AG09319 (cell line): ENCODE measurements at regions not wholly inside any gene's neighbourhood (a gene's known extent, or its start where the extent isn't known, plus 50 kb on each side); places are given as distances from the start of the nearest gene placed in this dataset.

Experiments used
- DNase-seq: peaks from one replicate; pipeline ENCODE4 v3.0.0-alpha.2; 2010; ENCODE audit warnings: low read depth; ENCODE audit errors: extremely low read depth
- CTCF ChIP-seq: IDR thresholded peaks from 2 replicates; pipeline ENCODE4 v1.5.1; 2011; ENCODE audit warnings: low read depth, mild to moderate bottlenecking, inconsistent platforms, low read length, moderate library complexity

GRCh38 chr3:40842714-40843113, 318.0 kb downstream of the ZNF621 start:
- no peak for TF ChIP-seq CTCF
- no peak for DNase-seq

GRCh38 chr3:40843208-40843624, 318.5 kb downstream of the ZNF621 start:
- no peak for DNase-seq
- no peak for TF ChIP-seq CTCF

GRCh38 chr3:40843851-40844548, 319.2 kb downstream of the ZNF621 start:
- no peak for DNase-seq

GRCh38 chr3:40844896-40845295, 320.1 kb downstream of the ZNF621 start:
- TF ChIP-seq CTCF, result no peak
- DNase-seq, result no peak

More at GRCh38 chr3:40843851-40844548, 319.2 kb downstream of the ZNF621 start:
- no peak for TF ChIP-seq CTCF

GRCh38 chr3:40845447-40845846, 320.7 kb downstream of the ZNF621 start:
- TF ChIP-seq CTCF, result no peak
- DNase-seq, result no peak

- no peak for DNase-seq
- TF ChIP-seq CTCF, result no peak
These were observed 321.2 kb downstream of the ZNF621 start for GRCh38 chr3:40845916-40846315.

- DNase-seq, result no peak
- no peak for TF ChIP-seq CTCF
These were observed 321.7 kb downstream of the ZNF621 start for GRCh38 chr3:40846451-40846850.
